ENCODE measurements at regions not wholly inside any gene's neighbourhood (a gene's known extent, or its start where the extent isn't known, plus 50 kb on each side); places are given as distances from the start of the nearest gene placed in this dataset.

DNA sequence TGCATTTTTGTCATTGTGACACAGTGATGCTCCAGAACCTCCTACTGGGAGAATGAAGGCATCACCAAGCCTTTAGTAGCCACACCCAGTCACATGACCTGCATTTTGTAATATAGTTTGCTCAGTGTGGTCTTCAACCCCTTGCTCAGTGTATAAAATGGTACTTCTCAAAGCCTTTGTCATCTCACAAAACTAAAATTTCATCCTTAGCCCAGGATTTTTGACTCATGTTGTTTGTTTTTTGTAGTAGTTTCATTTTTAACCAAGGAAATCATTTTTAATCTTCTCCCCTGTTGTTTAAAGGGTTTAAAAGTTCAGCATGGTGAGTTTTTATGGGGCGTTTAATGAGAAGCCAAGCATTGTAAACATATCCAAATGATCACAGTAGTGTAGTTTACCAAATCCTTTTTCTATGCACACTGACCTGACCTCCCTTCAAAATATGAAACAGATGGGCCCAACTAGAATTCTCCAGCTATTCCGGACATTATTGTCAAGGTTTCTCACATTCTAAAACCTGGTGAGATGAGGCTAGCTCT lies 123.5 kb upstream of the IL12A start:
- TF ChIP-seq EZH2 (IDR thresholded peaks at IDR 0.05) (no peak), POLR2AphosphoS5 (IDR thresholded peaks at IDR 0.05; ENCODE audit: borderline replicate concordance, low read depth, low read length) (no peak)

Measured in SK-N-MC (cell line).